GM21526 (cell line): ENCODE measurements at regions not wholly inside any gene's neighbourhood (a gene's known extent, or its start where the extent isn't known, plus 50 kb on each side); places are given as distances from the start of the nearest gene placed in this dataset.
A peak's percentile ranks its signal among the peaks of the same experiment; 100 is the strongest.
"Not testable (repeated sequence)": the region's sequence is repeated elsewhere in the genome, so short reads cannot be mapped to it uniquely, and the experiment has no call there.

ENCODE experiments used
- ATAC-seq: cut with Tn5 transposase; IDR thresholded peaks from one replicate; pipeline ENCODE4 v1.9.1; 2021; ENCODE audit warnings: moderate library complexity; ENCODE audit not compliant: unreplicated experiment, low FRiP score

GRCh38 chr3:144023543-144023942 lies 51.9 kb downstream of the DIPK2A start:
- not testable (repeated sequence) for ATAC-seq

- ATAC-seq = peak; percentile 94
These were observed 57.3 kb downstream of the DIPK2A start for GRCh38 chr3:144028798-144029411.

GRCh38 chr3:144029769-144030168 lies 58.1 kb downstream of the DIPK2A start:
- ATAC-seq = no peak

- ATAC-seq = no peak
These were observed 60.3 kb downstream of the DIPK2A start for GRCh38 chr3:144031938-144032337.

- peak; percentile 63 for ATAC-seq
These were observed 61.1 kb downstream of the DIPK2A start for GRCh38 chr3:144032531-144033239.

- peak; percentile 7 for ATAC-seq
These were observed 61.6 kb downstream of the DIPK2A start for GRCh38 chr3:144033240-144033589.

GRCh38 chr3:144033863-144034262 lies 62.2 kb downstream of the DIPK2A start:
- no peak for ATAC-seq

- ATAC-seq = no peak
These were observed 63.2 kb downstream of the DIPK2A start for GRCh38 chr3:144034715-144035290.

- no peak for ATAC-seq
These were observed 64.9 kb downstream of the DIPK2A start for GRCh38 chr3:144036498-144036897.

- no peak for ATAC-seq
These were observed 68.0 kb downstream of the DIPK2A start for GRCh38 chr3:144039661-144040060.

GRCh38 chr3:144041960-144042556 lies 70.4 kb downstream of the DIPK2A start:
- ATAC-seq = no peak

- no peak for ATAC-seq
These were observed 74.1 kb downstream of the DIPK2A start for GRCh38 chr3:144045766-144046165.

- no peak for ATAC-seq
These were observed 77.8 kb downstream of the DIPK2A start for GRCh38 chr3:144049374-144049773.

- ATAC-seq = no peak
These were observed 79.6 kb downstream of the DIPK2A start for GRCh38 chr3:144051211-144051610.

- no peak for ATAC-seq
These were observed 80.7 kb downstream of the DIPK2A start for GRCh38 chr3:144052275-144052674.

- no peak for ATAC-seq
These were observed 81.5 kb downstream of the DIPK2A start for GRCh38 chr3:144053121-144053520.

- ATAC-seq = no peak
These were observed 83.1 kb downstream of the DIPK2A start for GRCh38 chr3:144054766-144055165.

GRCh38 chr3:144055604-144056003 lies 84.0 kb downstream of the DIPK2A start:
- ATAC-seq = no peak

GRCh38 chr3:144058713-144059112 lies 87.1 kb downstream of the DIPK2A start:
- peak; percentile 58 for ATAC-seq

- ATAC-seq = no peak
These were observed 87.9 kb downstream of the DIPK2A start for GRCh38 chr3:144059481-144059880.

GRCh38 chr3:144060881-144061280 lies 89.3 kb downstream of the DIPK2A start:
- no peak for ATAC-seq

- no peak for ATAC-seq
These were observed 91.7 kb downstream of the DIPK2A start for GRCh38 chr3:144063306-144063705.
